Immature natural killer cell (primary cell): ENCODE measurements at regions not wholly inside any gene's neighbourhood (a gene's known extent, or its start where the extent isn't known, plus 50 kb on each side); places are given as distances from the start of the nearest gene placed in this dataset.
"Not testable (repeated sequence)": the region's sequence is repeated elsewhere in the genome, so short reads cannot be mapped to it uniquely, and the experiment has no call there.

Source experiments
- DNase-seq, 3 donors: peaks; one replicate each; pipeline ENCODE4 v3.0.0; 2022; ENCODE audit warnings: mixed read lengths in 1 of 3
- H3K27ac Mint-ChIP-seq, 6 donors: one replicate each; pipeline ENCODE4 v1.8.0; 2020; ENCODE audit warnings: mixed read lengths in 6 of 6, mild to moderate bottlenecking in 5 of 6, inconsistent platforms in 4 of 6, moderate library complexity in 3 of 6
- H3K27me3 Mint-ChIP-seq, 3 donors: one replicate each; pipeline ENCODE4 v1.8.0; 2020 to 2021; ENCODE audit warnings: low read depth in 3 of 3, mild to moderate bottlenecking in 3 of 3, mixed read lengths in 3 of 3, moderate library complexity in 3 of 3, inconsistent platforms in 1 of 3
- H3K36me3 Mint-ChIP-seq, 3 donors: one replicate each; pipeline ENCODE4 v1.8.0; 2020; ENCODE audit warnings: mixed read lengths in 3 of 3, inconsistent platforms in 2 of 3, mild to moderate bottlenecking in 2 of 3
- H3K4me1 Mint-ChIP-seq, 2 donors: one replicate each; pipeline ENCODE4 v1.8.0; 2020; ENCODE audit warnings: inconsistent platforms in 2 of 2, mild to moderate bottlenecking in 2 of 2, mixed read lengths in 2 of 2, moderate library complexity in 1 of 2
- H3K4me3 Mint-ChIP-seq, 5 donors: one replicate each; pipeline ENCODE4 v1.8.0; 2020; ENCODE audit warnings: mild to moderate bottlenecking in 5 of 5, mixed read lengths in 5 of 5, inconsistent platforms in 3 of 5, moderate library complexity in 3 of 5
- H3K9me3 Mint-ChIP-seq, 6 donors: one replicate each; pipeline ENCODE4 v1.8.0; 2020; ENCODE audit warnings: mild to moderate bottlenecking in 6 of 6, mixed read lengths in 6 of 6, inconsistent platforms in 4 of 6, moderate library complexity in 3 of 6

DNA sequence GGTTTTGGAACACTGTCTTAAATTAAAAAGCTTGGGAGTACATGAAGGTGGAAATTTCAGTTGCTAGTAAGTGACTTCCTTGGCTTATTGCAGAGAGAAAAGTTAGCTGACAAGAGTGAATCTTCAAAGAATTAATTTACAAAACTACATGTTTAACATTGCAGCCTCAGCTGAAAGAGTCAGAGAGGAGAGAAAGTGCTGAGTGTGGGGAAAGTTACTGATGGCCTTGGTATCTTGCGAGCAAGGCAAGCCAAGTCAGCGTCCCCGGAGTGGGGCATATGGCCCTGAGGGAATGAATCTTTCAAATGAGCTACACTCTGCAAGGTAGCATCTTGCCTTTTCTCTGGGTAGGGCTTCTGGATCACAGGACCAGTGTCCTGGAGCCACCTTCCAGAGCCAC, 131.3 kb downstream of the LPIN1 start:
- Mint-ChIP-seq H3K4me1 (no peaks in the 10 kb centered on the region), H3K4me3 (no peak overlapping the region), H3K9me3 (peaks cover 0 to 4% (median 2%) of the 10 kb centered on the region in 6 donors), H3K36me3 (no peaks in the 10 kb centered on the region), H3K27me3 (peaks cover 8 to 13% (median 8%) of the 10 kb centered on the region in 3 donors), H3K27ac (no peak overlapping the region)
- no peak for DNase-seq

DNA sequence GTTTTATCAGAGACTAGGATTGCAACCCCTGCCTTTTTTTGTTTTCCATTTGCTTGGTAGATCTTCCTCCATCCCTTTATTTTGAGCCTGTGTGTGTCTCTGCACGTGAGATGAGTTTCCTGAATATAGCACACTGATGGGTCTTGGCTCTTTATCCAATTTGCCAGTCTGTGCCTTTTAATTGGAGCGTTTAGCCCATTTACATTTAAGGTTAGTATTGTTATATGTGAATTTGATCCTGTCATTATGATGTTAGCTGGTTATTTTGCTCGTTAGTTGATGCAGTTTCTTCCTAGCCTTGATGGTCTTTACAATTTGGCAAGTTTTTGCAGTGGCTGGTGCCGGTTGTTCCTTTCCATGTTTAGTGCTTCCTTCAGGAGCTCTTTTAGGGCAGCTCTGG, 138.8 kb downstream of the LPIN1 start:
- H3K27ac Mint-ChIP-seq, H3K4me3 Mint-ChIP-seq, DNase-seq, H3K4me1 Mint-ChIP-seq: not testable (repeated sequence)
- peaks cover 2 to 13% (median 7%) of the 10 kb centered on the region in 3 donors for H3K27me3 Mint-ChIP-seq
- H3K36me3 Mint-ChIP-seq: peaks cover 6 to 12% (median 9%) of the 10 kb centered on the region in 3 donors
- H3K9me3 Mint-ChIP-seq: peaks cover 11 to 28% (median 18%) of the 10 kb centered on the region in 6 donors

DNA sequence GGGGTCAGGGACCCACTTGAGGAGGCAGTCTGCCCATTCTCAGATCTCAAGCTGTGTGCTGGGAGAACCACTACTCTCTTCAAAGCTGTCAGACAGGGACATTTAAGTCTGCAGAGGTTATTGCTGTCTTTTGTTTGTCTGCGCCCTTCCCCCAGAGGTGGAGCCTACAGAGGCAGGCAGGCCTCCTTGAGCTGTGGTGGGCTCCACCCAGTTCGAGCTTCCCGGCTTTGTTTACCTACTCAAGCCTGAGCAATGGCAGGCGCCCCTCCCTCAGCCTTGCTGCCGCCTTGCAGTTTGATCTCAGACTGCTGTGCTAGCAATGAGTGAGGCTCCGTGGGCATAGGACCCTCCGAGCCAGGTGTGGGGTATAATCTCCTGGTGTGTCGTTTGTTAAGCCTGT, 140.5 kb downstream of the LPIN1 start:
- Mint-ChIP-seq H3K4me1 (peaks cover 12% of the 10 kb centered on the region in 2 donors), H3K9me3 (peaks cover 11 to 35% (median 22%) of the 10 kb centered on the region in 6 donors), H3K27me3 (peaks cover 2 to 17% (median 3%) of the 10 kb centered on the region in 3 donors), H3K36me3 (peaks cover 11 to 15% (median 12%) of the 10 kb centered on the region in 3 donors)
- not testable (repeated sequence) for DNase-seq, H3K27ac Mint-ChIP-seq, H3K4me3 Mint-ChIP-seq

DNA sequence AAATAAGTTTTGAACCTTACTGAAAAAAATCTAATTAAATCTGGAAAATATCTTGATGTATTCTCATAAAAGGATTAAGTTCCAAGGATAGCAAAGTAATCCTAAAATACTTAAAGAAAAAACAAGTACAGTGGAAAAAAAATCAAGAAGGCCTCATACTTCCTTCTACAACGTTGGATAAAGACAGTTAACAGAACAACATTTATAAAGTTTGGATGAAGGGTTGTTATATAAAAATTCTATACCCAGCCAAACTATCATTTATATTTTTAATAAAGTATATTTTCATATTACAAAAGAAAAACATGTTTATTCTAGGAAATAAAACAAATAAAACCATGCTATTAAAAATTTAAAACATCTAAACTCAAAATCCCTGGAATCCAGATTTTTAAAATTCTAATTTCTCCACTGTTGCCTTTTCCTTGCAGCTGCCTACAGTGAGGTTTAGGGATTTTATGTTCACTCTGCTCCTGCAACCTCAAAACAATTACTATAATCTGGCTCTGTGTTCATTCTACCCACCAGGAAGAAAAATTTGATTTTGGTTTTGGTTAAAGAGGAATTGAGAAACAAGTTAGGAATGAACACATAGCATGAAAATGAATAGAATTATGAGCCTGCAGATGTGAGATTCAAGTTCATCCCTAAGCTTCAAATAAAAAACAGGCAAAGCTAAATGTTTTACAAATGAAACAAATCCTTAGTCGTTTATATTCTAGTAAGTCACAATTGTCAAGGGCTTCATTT, 142.8 kb downstream of the LPIN1 start:
- peaks cover 2 to 17% (median 4%) of the 10 kb centered on the region in 3 donors for H3K27me3 Mint-ChIP-seq
- H3K27ac Mint-ChIP-seq: no peak overlapping the region
- no peak for DNase-seq
- peaks cover 14 to 17% of the 10 kb centered on the region in 2 donors for H3K4me1 Mint-ChIP-seq
- H3K9me3 Mint-ChIP-seq: peaks cover 9 to 33% (median 20%) of the 10 kb centered on the region in 6 donors
- no peak overlapping the region for H3K4me3 Mint-ChIP-seq
- H3K36me3 Mint-ChIP-seq: peaks cover 11 to 26% (median 12%) of the 10 kb centered on the region in 3 donors

DNA sequence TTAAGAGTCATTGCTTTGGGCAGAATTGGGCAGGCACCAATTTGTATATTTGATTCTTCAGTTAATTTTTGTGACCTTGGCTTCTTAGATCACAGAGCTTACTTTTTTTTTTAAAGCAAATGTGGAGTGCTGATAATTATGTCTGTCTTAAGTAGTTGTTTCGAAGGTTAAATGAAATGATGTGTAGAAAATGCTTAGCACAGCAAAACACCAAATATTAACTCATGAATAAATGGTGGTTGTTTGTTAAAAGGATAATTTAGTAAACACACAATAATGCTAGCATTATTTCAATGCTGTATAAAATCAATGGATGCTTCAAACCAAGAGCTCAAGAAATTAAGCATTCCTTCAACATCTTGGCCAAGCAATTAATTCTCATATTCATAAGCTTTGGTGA, 143.4 kb downstream of the LPIN1 start:
- H3K36me3 Mint-ChIP-seq: peaks cover 14 to 28% (median 15%) of the 10 kb centered on the region in 3 donors
- H3K9me3 Mint-ChIP-seq: peaks cover 9 to 33% (median 20%) of the 10 kb centered on the region in 6 donors
- peaks cover 2 to 17% (median 4%) of the 10 kb centered on the region in 3 donors for H3K27me3 Mint-ChIP-seq
- no peak overlapping the region for H3K4me3 Mint-ChIP-seq
- DNase-seq: no peak
- H3K27ac Mint-ChIP-seq: no peak overlapping the region
- peaks cover 14 to 17% of the 10 kb centered on the region in 2 donors for H3K4me1 Mint-ChIP-seq

DNA sequence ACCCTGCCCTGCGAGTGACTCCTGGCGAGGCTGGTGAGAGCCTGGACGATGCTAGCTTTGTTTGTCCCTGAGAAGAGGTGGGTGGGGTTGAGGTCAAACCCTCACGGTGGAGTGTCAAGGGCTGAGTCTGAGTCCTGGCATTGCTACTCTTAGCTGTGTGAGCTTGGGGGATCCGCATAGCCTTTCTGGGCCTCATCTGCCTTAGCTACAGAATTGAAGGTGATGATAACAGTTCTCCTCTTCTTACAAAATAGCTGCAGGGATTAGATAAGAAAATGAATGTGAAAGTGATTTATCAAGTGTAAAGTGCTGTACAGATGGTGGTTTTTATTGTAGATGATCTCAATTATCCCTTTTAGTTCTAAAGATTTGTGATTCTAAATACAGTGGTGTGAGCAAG, 144.6 kb downstream of the LPIN1 start:
- H3K4me1 Mint-ChIP-seq: peaks cover 14 to 17% of the 10 kb centered on the region in 2 donors
- DNase-seq: peak in 1 of 3 donors; percentile 5
- H3K36me3 Mint-ChIP-seq: peaks cover 15 to 31% (median 16%) of the 10 kb centered on the region in 3 donors
- H3K9me3 Mint-ChIP-seq: peaks cover 9 to 33% (median 20%) of the 10 kb centered on the region in 6 donors
- H3K4me3 Mint-ChIP-seq: peak overlapping the region in 3 of 5 donors; percentile 10 to 44 (median 38)
- H3K27me3 Mint-ChIP-seq: peaks cover 2 to 11% (median 3%) of the 10 kb centered on the region in 3 donors
- peak overlapping the region in 2 of 6 donors; percentile 13 to 32 for H3K27ac Mint-ChIP-seq

DNA sequence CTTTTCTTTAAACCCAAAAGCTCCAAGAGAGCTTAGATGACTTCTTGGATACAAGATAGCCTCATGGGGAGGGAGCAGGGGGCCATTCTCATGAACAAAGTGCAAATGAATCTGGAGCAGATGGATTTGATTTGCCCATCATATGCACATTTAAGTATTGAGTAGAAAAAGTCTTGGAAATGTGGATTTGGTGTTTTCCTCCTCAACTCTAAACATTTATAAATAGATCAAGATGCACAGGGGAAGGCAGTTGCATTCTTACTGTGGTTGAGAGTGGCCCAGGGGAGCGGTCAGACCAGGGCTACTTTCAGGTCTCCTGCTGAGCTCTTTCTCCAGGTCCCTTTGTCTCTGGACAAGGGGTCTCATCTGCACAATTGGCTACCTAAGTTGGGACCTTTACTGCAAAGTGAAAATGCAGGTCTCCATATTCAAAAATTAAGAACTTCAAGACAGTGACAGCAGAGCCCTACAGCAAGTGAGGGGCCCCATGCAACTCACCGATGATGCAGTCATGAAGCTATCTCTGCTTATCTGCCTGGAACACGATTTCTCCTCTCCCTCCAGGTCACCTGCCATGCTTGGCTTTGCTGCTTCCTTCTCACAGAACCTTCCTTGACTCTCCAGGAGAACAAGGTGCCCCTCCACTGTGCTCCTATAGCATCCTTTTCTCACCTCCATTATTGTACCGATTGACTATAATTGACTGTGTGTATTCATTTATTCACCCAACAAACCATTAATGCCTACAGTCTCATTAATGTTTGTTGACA, 145.4 kb downstream of the LPIN1 start:
- no peak overlapping the region for H3K4me3 Mint-ChIP-seq
- DNase-seq: no peak
- peak overlapping the region in 1 of 6 donors; percentile 32 for H3K27ac Mint-ChIP-seq
- peaks cover 15 to 26% (median 16%) of the 10 kb centered on the region in 3 donors for H3K36me3 Mint-ChIP-seq
- H3K27me3 Mint-ChIP-seq: peaks cover 2 to 11% (median 3%) of the 10 kb centered on the region in 3 donors
- peaks cover 14 to 17% of the 10 kb centered on the region in 2 donors for H3K4me1 Mint-ChIP-seq
- peaks cover 9 to 33% (median 18%) of the 10 kb centered on the region in 6 donors for H3K9me3 Mint-ChIP-seq

DNA sequence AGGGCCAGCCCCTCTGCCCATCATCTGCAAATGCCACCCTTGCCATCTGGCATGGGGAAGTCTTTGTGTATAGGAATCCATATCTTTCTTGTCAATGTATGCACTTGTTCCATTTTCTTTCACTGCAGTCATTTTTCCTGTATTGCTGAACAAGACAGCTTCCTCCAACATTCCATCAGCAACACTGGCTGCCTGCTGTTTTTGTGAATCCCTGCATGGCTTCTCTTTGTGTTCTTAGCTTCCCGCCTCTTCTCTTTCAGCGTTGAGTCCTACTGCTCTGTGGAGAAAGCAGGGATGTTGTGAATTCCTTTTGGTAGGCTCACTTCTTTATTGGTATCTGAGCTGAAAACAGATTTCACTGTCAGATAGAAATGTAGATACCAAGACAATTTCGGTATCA, 150.0 kb downstream of the LPIN1 start:
- peaks cover 4 to 25% (median 5%) of the 10 kb centered on the region in 3 donors for H3K36me3 Mint-ChIP-seq
- peaks cover 0 to 3% (median 3%) of the 10 kb centered on the region in 3 donors for H3K27me3 Mint-ChIP-seq
- no peak overlapping the region for H3K4me3 Mint-ChIP-seq
- peaks cover 5 to 7% of the 10 kb centered on the region in 2 donors for H3K4me1 Mint-ChIP-seq
- H3K9me3 Mint-ChIP-seq: peaks cover 0 to 3% (median 0%) of the 10 kb centered on the region in 6 donors
- DNase-seq: no peak
- no peak overlapping the region for H3K27ac Mint-ChIP-seq

DNA sequence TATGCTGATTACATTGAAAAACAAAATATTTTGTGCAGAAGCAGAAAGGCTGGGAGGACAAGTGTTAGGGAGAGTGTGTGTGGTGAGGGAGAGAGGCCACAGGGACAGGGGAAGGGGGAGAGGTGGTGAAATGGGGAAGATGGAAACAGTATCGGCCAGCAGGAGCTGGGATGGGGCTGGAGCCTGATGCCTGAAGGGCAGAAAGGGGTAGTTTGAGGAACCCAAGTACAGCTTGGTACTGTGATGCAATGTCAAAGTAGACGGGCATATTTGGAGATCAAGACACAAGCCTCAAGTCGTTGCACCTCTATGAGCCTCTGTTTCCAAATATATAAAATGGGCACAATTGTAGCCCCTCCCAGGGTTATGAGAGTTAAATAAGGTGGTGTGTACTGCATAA, 152.1 kb downstream of the LPIN1 start:
- DNase-seq: no peak
- Mint-ChIP-seq H3K4me3 (no peak overlapping the region), H3K27me3 (peaks cover 0 to 5% (median 4%) of the 10 kb centered on the region in 3 donors), H3K4me1 (no peaks in the 10 kb centered on the region), H3K27ac (no peak overlapping the region), H3K36me3 (peaks cover 4 to 17% (median 5%) of the 10 kb centered on the region in 3 donors), H3K9me3 (no peaks in the 10 kb centered on the region)

DNA sequence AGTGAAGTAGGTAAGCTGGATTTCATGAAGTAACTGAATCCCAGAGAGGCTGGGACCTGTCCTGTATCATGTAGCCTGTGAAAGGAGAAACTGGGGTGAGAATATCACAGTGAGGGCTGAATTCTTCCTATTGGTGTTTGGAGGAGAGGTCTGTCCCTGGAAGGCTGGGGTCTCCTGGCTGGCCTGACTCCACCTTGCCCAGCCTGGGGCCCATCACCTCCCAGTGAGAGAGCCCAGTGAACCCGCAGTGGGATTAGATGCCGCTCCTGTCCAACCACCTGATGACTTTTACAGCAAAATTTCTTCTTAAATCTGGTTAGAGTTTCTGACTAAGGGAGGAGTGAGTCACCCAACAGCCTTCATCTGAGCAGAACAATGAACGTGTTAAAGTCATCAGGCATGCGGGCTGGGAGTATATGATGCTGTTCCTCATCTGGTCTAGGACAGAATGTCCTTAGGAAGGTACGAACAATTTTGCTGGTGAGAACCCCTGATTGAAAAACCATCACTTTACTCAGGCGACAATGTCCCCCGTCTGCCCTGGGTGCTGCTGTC, 152.9 kb downstream of the LPIN1 start:
- peaks cover 4 to 22% (median 5%) of the 10 kb centered on the region in 3 donors for H3K36me3 Mint-ChIP-seq

DNA sequence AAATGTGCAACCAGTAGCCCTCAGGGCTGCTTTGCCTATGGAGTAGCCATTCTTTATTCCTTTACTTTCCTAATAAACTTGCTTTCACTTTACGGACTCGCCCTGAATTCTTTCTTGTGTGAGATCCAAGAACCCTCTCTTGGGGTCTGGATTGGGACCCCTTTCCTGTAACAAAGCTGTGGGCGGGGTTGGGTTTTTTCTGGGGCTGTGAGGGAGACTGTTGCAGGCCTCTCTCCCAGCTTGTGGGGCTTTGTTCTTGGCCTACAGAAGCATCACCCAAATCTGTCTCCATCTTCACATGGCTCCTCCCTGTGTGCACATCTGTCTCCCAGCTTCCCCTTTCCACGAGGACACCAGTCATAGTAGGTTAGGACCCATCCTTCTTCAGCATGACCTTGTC, 154.5 kb downstream of the LPIN1 start:
- DNase-seq, H3K4me3 Mint-ChIP-seq, H3K9me3 Mint-ChIP-seq, H3K4me1 Mint-ChIP-seq, H3K27me3 Mint-ChIP-seq, H3K27ac Mint-ChIP-seq: not testable (repeated sequence)
- H3K36me3 Mint-ChIP-seq: peaks cover 0 to 17% (median 0%) of the 10 kb centered on the region in 3 donors

More for the DNA sequence above, 152.9 kb downstream of the LPIN1 start:
- Mint-ChIP-seq H3K27me3 (peaks cover 0 to 5% (median 4%) of the 10 kb centered on the region in 3 donors), H3K4me1 (no peaks in the 10 kb centered on the region), H3K9me3 (no peaks in the 10 kb centered on the region), H3K4me3 (no peak overlapping the region), H3K27ac (no peak overlapping the region)
- no peak for DNase-seq

DNA sequence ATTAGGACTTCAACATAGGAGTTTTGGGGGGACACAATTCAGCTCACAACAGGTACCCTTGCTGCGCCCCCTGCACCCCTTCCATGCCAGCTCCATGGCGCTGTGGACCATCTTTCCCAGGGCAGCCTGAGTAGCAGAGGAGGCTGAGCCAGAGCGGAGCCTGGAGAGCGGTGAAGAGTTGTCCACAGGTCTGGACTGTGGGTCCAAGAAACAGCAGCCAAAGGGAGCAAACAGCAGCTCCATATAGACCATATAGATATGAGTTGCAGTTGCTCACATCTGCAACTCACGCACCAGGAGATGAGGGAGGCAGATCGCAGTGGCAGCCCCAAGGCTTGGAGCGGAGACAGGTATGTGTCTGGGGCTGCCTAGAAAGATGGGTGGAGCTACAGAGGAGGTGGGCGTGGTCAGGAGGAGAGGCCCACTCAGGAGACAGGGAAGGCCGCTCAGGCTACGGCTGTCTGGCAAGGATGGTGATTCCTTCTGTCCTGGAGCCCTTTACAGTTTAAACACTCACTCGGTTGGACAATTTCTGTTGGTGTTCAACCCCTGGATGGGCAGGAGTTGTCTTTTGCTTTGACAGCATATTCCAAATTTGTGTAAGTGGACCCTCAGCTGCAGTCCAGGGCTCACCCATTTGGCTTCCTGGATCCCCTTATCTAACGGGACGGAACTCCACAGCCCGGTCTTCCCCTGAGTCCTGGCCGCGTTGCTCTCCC, 155.1 kb downstream of the LPIN1 start:
- H3K27ac Mint-ChIP-seq: no peak overlapping the region
- peaks cover 0 to 17% (median 0%) of the 10 kb centered on the region in 3 donors for H3K36me3 Mint-ChIP-seq
- DNase-seq: no peak
- H3K4me3 Mint-ChIP-seq: no peak overlapping the region
- peaks cover 0 to 5% (median 4%) of the 10 kb centered on the region in 3 donors for H3K27me3 Mint-ChIP-seq
- no peaks in the 10 kb centered on the region for H3K9me3 Mint-ChIP-seq
- no peaks in the 10 kb centered on the region for H3K4me1 Mint-ChIP-seq

DNA sequence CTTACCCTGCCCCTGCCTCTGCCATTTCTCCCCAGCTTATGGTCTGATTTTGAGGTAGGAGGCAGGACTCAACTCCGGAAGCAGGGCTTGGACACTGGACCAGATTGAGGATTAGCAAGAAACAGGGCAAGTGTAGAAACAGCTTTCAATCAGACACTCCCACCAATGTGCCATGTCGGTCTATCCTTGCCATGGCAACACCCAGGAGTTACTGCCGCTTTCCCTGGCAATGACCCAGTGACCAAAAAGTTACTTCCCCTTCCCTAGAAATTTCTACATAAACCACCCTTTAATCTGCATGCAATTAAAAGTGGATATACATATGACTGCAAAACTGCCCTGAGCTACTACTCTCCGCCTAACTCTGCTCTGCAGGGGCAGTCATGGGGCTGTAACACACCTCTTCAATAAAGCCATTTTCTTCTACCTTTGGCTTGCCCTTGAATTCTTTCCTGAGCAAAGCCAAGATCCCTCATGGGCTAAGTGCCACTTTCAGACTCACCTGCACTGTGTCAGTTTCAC, 156.7 kb downstream of the LPIN1 start:
- H3K27ac Mint-ChIP-seq: no peak overlapping the region
- no peak for DNase-seq
- no peak overlapping the region for H3K4me3 Mint-ChIP-seq
- H3K36me3 Mint-ChIP-seq: peaks cover 0 to 13% (median 0%) of the 10 kb centered on the region in 3 donors
- H3K9me3 Mint-ChIP-seq: no peaks in the 10 kb centered on the region
- H3K4me1 Mint-ChIP-seq: no peaks in the 10 kb centered on the region
- peaks cover 0 to 4% (median 3%) of the 10 kb centered on the region in 3 donors for H3K27me3 Mint-ChIP-seq
